RWPE2 (cell line): ENCODE measurements at regions not wholly inside any gene's neighbourhood (a gene's known extent, or its start where the extent isn't known, plus 50 kb on each side); places are given as distances from the start of the nearest gene placed in this dataset.

Experiments
- ATAC-seq: fragments of 200-7000 bp; cut with Tn5 transposase; 3 replicates; pipeline ENCODE4 v1.9.1; 2021; ENCODE audit warnings: low read depth
- DNase-seq: peaks from one replicate; pipeline ENCODE4 v3.0.0-alpha.2; 2020; ENCODE audit warnings: low spot score
- H3K27ac ChIP-seq: fragments of 450-650 bp; 2 replicates; pipeline ENCODE4 v1.5.1; 2017; ENCODE audit warnings: mild to moderate bottlenecking; ENCODE audit not compliant: poor library complexity, severe bottlenecking
- H3K27me3 ChIP-seq: fragments of 250-450 bp; sonication (Bioruptor Pico); 2 replicates; pipeline ENCODE4 v1.5.1; 2021; ENCODE audit warnings: mild to moderate bottlenecking, moderate library complexity; ENCODE audit not compliant: insufficient read depth, poor library complexity, severe bottlenecking
- H3K36me3 ChIP-seq: fragments of 250-450 bp; sonication (Bioruptor Pico); 2 replicates; pipeline ENCODE4 v1.5.1; 2020; ENCODE audit warnings: low read depth, mild to moderate bottlenecking, moderate library complexity
- H3K4me1 ChIP-seq: fragments of 250-450 bp; sonication (Bioruptor Pico); 2 replicates; pipeline ENCODE4 v1.5.1; 2021; ENCODE audit warnings: mild to moderate bottlenecking, moderate library complexity; ENCODE audit not compliant: insufficient read depth, poor library complexity, severe bottlenecking
- H3K4me3 ChIP-seq: fragments of 250-450 bp; sonication (Bioruptor Pico); 2 replicates; pipeline ENCODE4 v1.5.1; 2021; ENCODE audit warnings: mild to moderate bottlenecking, moderate library complexity; ENCODE audit not compliant: severe bottlenecking
- H3K9me3 ChIP-seq: fragments of 250-450 bp; sonication (Bioruptor Pico); 2 replicates; pipeline ENCODE4 v1.5.1; 2021; ENCODE audit warnings: mild to moderate bottlenecking, moderate library complexity; ENCODE audit not compliant: severe bottlenecking
- TF ChIP-seq, protein P1 (sequence below): fragments of 450-650 bp; IDR thresholded peaks from one replicate; pipeline ENCODE4 v1.5.1; 2017; ENCODE audit warnings: mild to moderate bottlenecking, moderate library complexity; ENCODE audit not compliant: poor library complexity, severe bottlenecking

DNA sequence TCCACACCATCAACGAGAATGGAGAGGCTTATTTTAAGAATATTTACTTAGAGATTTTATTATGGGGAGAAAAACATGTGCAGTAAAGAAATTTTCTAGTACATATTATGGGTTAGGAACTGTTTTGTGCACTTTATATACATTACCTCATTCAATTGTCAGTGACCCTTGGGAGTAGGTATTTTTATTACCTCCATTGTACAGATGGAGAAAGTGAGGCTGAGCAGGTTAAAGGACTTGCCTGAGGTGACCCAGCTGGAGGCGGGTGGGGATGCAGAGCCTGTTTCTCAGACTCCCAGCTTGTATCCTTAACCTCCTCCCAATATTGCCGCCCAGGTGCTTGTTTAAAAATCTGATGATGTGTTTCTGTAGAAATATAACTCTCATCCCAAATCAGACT is 356.7 kb downstream of the HRH4 start:
- ATAC-seq (no peak), DNase-seq (no peak)
- Histone ChIP-seq H3K4me1 (no peaks in the 10 kb centered on the region), H3K9me3 (no peaks in the 10 kb centered on the region), H3K27me3 (no peaks in the 10 kb centered on the region), H3K4me3 (no peak overlapping the region), H3K27ac (no peak overlapping the region), H3K36me3 (no peaks in the 10 kb centered on the region)
- TF ChIP-seq, protein P1, sequence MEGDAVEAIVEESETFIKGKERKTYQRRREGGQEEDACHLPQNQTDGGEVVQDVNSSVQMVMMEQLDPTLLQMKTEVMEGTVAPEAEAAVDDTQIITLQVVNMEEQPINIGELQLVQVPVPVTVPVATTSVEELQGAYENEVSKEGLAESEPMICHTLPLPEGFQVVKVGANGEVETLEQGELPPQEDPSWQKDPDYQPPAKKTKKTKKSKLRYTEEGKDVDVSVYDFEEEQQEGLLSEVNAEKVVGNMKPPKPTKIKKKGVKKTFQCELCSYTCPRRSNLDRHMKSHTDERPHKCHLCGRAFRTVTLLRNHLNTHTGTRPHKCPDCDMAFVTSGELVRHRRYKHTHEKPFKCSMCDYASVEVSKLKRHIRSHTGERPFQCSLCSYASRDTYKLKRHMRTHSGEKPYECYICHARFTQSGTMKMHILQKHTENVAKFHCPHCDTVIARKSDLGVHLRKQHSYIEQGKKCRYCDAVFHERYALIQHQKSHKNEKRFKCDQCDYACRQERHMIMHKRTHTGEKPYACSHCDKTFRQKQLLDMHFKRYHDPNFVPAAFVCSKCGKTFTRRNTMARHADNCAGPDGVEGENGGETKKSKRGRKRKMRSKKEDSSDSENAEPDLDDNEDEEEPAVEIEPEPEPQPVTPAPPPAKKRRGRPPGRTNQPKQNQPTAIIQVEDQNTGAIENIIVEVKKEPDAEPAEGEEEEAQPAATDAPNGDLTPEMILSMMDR: no peak

DNA sequence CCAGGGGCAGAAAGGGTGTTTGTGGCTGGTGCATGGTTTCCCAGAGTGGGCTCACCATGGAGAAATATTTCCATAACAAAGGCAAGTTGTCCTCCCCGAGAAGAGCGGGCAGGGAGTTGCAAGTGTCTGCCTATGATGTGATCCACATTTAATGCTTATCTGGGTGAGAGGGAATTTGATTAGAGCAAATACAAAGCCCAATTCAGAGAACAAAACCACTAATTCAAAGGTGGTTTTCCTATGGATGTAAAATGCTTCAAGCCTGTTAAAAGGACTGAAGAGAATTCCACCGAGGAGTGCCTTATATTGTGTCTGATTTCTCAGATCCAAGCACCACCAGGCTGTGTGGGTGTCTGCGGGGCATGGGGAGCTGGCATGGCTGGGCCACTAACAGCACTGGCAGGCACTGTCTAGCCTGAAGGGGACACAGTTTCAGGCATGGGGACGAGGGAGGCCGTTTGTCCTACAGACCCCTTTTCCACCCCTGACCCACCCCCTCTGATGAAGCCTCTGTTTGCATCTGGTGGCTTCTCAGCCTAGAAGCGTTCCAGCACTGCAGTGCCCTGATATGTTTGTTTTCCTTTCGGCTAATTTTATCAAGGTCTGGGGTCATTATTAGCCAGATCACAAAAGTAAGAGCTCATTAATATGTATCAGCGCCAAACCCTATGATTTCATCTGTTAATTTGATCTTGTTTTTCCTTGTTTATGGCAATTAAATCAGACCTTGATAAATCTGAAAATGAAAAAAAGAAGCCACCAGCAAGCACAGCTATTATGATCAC is 357.3 kb downstream of the HRH4 start:
- no peaks in the 10 kb centered on the region for H3K9me3 ChIP-seq
- no peak for ATAC-seq
- no peaks in the 10 kb centered on the region for H3K27me3 ChIP-seq
- no peak for DNase-seq
- no peaks in the 10 kb centered on the region for H3K4me1 ChIP-seq
- TF ChIP-seq, protein P1: no peak
- H3K4me3 ChIP-seq: no peak overlapping the region
- no peak overlapping the region for H3K27ac ChIP-seq
- H3K36me3 ChIP-seq: no peaks in the 10 kb centered on the region

DNA sequence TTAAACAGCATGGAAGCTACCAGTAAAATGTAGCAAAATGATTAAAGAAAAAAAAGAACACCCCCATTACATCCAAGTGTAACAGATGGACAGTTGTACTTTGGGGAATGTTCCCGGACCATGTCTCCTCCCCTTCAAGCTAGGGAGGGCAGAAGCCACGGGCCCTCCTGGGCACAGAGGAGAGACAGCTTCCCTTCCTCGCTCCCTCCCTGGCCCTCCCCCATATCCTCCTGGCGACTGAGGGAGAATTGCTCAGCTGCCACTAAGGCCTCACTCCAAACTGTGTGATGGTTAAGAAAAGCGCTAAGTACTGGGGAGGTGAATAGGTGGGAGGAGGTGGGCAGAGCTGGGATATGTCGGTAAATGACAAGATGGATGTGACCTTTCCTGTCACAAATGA is 358.0 kb downstream of the HRH4 start:
- no peak for ATAC-seq
- no peaks in the 10 kb centered on the region for H3K9me3 ChIP-seq
- H3K27me3 ChIP-seq: no peaks in the 10 kb centered on the region
- TF ChIP-seq, protein P1: no peak
- no peaks in the 10 kb centered on the region for H3K36me3 ChIP-seq
- H3K4me1 ChIP-seq: no peaks in the 10 kb centered on the region
- no peak overlapping the region for H3K27ac ChIP-seq
- no peak for DNase-seq
- H3K4me3 ChIP-seq: no peak overlapping the region

DNA sequence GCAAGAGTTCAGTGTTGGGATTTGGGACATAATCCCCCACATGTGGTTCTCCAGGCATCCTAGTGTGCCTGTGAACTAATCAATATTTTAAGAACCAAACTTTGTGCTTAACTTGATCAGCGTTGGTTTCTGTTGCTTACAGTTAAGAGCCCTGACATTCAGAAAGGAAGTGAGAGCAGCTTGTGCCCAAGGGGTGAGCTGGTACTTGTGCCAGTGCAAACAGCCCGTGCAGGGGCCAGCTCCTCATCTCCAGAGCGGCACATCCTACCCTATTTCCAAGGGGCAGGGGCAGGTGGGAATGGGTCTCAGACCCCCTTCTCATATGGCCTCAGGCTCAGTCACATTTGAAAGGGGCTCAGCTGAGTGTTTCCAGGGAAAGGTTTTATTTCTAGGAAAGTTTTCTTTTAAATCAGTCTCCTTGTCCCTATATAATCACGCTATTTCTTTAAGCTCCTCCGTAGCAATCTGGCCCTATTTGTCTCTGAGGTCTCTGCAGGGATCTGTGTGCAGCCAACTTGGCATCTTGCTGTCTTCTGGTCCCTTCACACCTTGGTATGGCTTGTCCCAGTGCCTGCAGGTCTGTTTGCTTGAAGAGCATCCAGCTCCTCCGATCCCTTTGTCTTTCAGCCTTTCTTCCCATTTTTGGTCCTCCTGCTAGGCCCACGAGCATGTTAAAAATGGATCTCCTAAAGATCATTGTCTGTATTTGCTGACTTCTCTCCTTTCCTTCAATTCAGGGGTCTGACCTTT is 358.9 kb downstream of the HRH4 start:
- Histone ChIP-seq H3K4me3 (no peak overlapping the region), H3K36me3 (no peaks in the 10 kb centered on the region), H3K9me3 (no peaks in the 10 kb centered on the region), H3K27me3 (no peaks in the 10 kb centered on the region), H3K27ac (no peak overlapping the region), H3K4me1 (no peaks in the 10 kb centered on the region)
- ATAC-seq (no peak), DNase-seq (no peak)
- TF ChIP-seq, protein P1: no peak

DNA sequence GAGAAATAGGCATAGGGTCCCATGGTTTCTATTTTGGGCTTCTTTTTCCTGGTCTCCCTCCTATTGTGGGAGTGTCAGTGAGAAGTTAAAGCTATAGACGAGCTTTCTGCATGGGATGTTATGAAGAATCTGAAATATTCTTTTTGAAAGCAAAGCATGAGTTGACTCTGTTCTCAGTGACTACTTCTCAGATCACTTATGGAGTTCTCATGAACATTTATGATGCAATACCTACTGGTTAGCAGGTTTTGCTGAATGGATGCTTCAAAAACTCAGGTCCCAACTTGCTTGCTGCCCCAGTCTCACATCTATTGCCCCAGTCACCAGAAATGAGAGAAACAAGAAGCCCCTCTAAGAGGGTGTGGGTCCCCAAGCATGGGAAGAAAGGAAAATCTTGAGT is 365.0 kb downstream of the HRH4 start:
- H3K27ac ChIP-seq: no peak overlapping the region
- H3K27me3 ChIP-seq: peaks cover 11% of the 10 kb centered on the region
- no peaks in the 10 kb centered on the region for H3K9me3 ChIP-seq
- no peak for ATAC-seq
- TF ChIP-seq, protein P1: no peak
- DNase-seq: no peak
- no peak overlapping the region for H3K4me3 ChIP-seq
- H3K36me3 ChIP-seq: no peaks in the 10 kb centered on the region
- no peaks in the 10 kb centered on the region for H3K4me1 ChIP-seq
